ENCODE measurements at regions not wholly inside any gene's neighbourhood (a gene's known extent, or its start where the extent isn't known, plus 50 kb on each side); places are given as distances from the start of the nearest gene placed in this dataset.

GRCh38 chr6:15752820-15753219 is 90.0 kb upstream of the DTNBP1 start:
- Histone ChIP-seq H3K9me3 (no peaks in the 10 kb centered on the region), H3K27ac (no peak overlapping the region), H3K4me3 (no peak overlapping the region), H3K27me3 (no peaks in the 10 kb centered on the region), H3K36me3 (no peaks in the 10 kb centered on the region), H3K4me1 (ENCODE audit: insufficient read depth) (no peaks in the 10 kb centered on the region)
- WGBS, 3 donors = 67 to 81% (median 75%) methylated on average over 3 of the region's 3 CpGs
- DNase-seq = no peak
- intact Hi-C loops (cut with DNase I) = no loop called here
- TF ChIP-seq POLR2A (IDR thresholded peaks at IDR 0.05) (no peak), CTCF (IDR thresholded peaks at IDR 0.05) (no peak), EP300 (IDR thresholded peaks at IDR 0.05) (no peak)

GRCh38 chr6:15751721-15752350 is 89.0 kb upstream of the DTNBP1 start:
- Histone ChIP-seq H3K27me3 (no peaks in the 10 kb centered on the region), H3K27ac (no peak overlapping the region), H3K4me1 (ENCODE audit: insufficient read depth) (no peaks in the 10 kb centered on the region), H3K4me3 (no peak overlapping the region), H3K36me3 (no peaks in the 10 kb centered on the region), H3K9me3 (no peaks in the 10 kb centered on the region)
- intact Hi-C loops (cut with DNase I) = no loop called here
- 75 to 93% (median 83%) methylated on average over 3 of the region's 3 CpGs for WGBS, 3 donors
- TF ChIP-seq CTCF (IDR thresholded peaks at IDR 0.05) = no peak
- no peak for TF ChIP-seq EP300 (IDR thresholded peaks at IDR 0.05)
- no peak for TF ChIP-seq POLR2A (IDR thresholded peaks at IDR 0.05)
- no peak for DNase-seq

GRCh38 chr6:15748341-15748740 is 85.5 kb upstream of the DTNBP1 start:
- H3K27ac ChIP-seq = no peak overlapping the region
- no peaks in the 10 kb centered on the region for H3K9me3 ChIP-seq
- no peaks in the 10 kb centered on the region for H3K4me1 ChIP-seq (ENCODE audit: insufficient read depth)
- DNase-seq = no peak
- intact Hi-C loops (cut with DNase I) = no loop called here
- 83 to 85% (median 83%) methylated on average over 4 of the region's 4 CpGs for WGBS, 3 donors
- TF ChIP-seq POLR2A (IDR thresholded peaks at IDR 0.05) (no peak), EP300 (IDR thresholded peaks at IDR 0.05) (no peak), CTCF (IDR thresholded peaks at IDR 0.05) (no peak)
- H3K27me3 ChIP-seq = no peaks in the 10 kb centered on the region
- no peaks in the 10 kb centered on the region for H3K36me3 ChIP-seq
- no peak overlapping the region for H3K4me3 ChIP-seq

- H3K9me3 ChIP-seq = no peaks in the 10 kb centered on the region
- DNase-seq = no peak
- intact Hi-C loops (cut with DNase I) = no loop called here
These were observed 84.6 kb upstream of the DTNBP1 start for GRCh38 chr6:15747354-15747883.

More at GRCh38 chr6:15747354-15747883, 84.6 kb upstream of the DTNBP1 start:
- H3K4me1 ChIP-seq (ENCODE audit: insufficient read depth) = no peaks in the 10 kb centered on the region
- no peak overlapping the region for H3K4me3 ChIP-seq
- 82 to 86% (median 83%) methylated on average over 2 of the region's 2 CpGs for WGBS, 3 donors
- no peaks in the 10 kb centered on the region for H3K27me3 ChIP-seq
- no peak for TF ChIP-seq POLR2A (IDR thresholded peaks at IDR 0.05)
- no peak for TF ChIP-seq EP300 (IDR thresholded peaks at IDR 0.05)
- TF ChIP-seq CTCF (IDR thresholded peaks at IDR 0.05) = no peak
- no peaks in the 10 kb centered on the region for H3K36me3 ChIP-seq
- no peak overlapping the region for H3K27ac ChIP-seq

All from ovary (tissue), 7 donors.